ENCODE measurements at regions not wholly inside any gene's neighbourhood (a gene's known extent, or its start where the extent isn't known, plus 50 kb on each side); places are given as distances from the start of the nearest gene placed in this dataset.

- no peak for DNase-seq
Measured at GRCh38 chr18:72940509-72940908, 72.7 kb upstream of the NETO1 start.

- no peak for DNase-seq
Measured at GRCh38 chr18:72935744-72936143, 68.0 kb upstream of the NETO1 start.

- DNase-seq: no peak
Measured at GRCh38 chr18:72922895-72923294, 55.1 kb upstream of the NETO1 start.
